ENCODE measurements at regions not wholly inside any gene's neighbourhood (a gene's known extent, or its start where the extent isn't known, plus 50 kb on each side); places are given as distances from the start of the nearest gene placed in this dataset.

DNA sequence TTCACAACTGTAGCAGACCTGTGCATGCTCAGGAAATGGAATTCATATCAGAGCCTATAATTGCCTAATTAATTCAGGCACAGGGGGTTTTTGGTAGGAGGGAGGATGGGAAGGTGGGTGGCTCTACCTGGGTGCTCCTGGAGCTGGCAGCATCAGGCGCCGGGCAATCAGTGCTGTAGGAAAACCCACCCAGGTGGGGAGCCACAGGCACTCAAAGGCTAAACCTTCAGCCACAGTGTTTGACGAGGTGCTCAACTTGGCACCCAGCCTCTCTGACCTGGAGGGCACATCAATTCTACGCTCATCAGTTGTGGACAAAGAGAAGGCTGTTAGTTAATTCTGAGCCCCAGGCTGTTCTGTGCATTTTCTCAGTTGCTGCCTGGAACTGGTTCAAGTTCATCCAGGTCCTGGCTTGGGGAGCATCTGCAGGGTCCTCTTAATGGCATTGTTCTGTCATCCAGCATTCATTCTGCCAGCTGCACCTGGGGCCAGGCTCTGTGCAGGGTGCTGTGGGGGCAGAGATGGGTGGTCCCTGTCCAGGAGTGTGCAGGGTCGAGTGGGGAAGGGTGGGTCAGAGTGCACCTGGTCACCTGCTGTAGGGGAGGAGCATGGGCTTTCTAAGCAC lies 54.1 kb upstream of the NPTX2 start:
- 0% methylated on average over 1 of the region's 5 CpGs for whole genome bisulfite sequencing (ENCODE audit: low lambda C conversion rate)
- Histone ChIP-seq H3K79me2 (ENCODE audit: insufficient read depth, low read length) (no peaks in the 10 kb centered on the region), H3K27ac (ENCODE audit: extremely low read length, insufficient read depth, low read length) (no peak overlapping the region), H3K9me3 (ENCODE audit: low read length) (no peaks in the 10 kb centered on the region), H2AFZ (ENCODE audit: low read length) (no peak overlapping the region), H3K9ac (ENCODE audit: insufficient read depth, low read depth, low read length) (no peak overlapping the region), H4K20me1 (ENCODE audit: insufficient read depth, low read length) (no peaks in the 10 kb centered on the region), H3K27me3 (ENCODE audit: control insufficient read depth in 1 of 2, insufficient read depth in 2 of 2, low read length in 2 of 2) (peaks cover 0 to 3% of the 10 kb centered on the region in 2 experiments; a peak in 2 of 5 replicates), H3K36me3 (replicated peaks in 1 of 2; ENCODE audit: control insufficient read depth in 1 of 2, insufficient read depth in 2 of 2, low read length in 2 of 2) (no peaks in the 10 kb centered on the region), H3K4me3 (replicated peaks in 1 of 3; ENCODE audit: insufficient read depth in 1 of 3, low read depth in 2 of 3, low read length in 3 of 3) (no peak overlapping the region), H3K4me2 (ENCODE audit: low read depth, low read length) (no peak overlapping the region), H3K4me1 (ENCODE audit: insufficient read depth, low read length) (no peaks in the 10 kb centered on the region)
- no peak for DNase-seq (ENCODE audit: low spot score)
- no peak for ATAC-seq
- no peak for FAIRE-seq
- POLR2A ChIA-PET: no interaction called here
- intact Hi-C loops (cut with micrococcal nuclease; ENCODE audit: unreplicated experiment) (no loop called here), in situ Hi-C loops (cut with HindIII; ENCODE audit: extremely low pct_ligation_motif_present, low pct_unique_long_range_greater_than_20kb) (no loop called here)
- TF ChIP-seq ZMYM4 (CRISPR knock-in tag; IDR thresholded peaks at IDR 0.05) (no peak), ZIK1 (CRISPR knock-in tag; IDR thresholded peaks at IDR 0.05; ENCODE audit: borderline replicate concordance, low read depth) (no peak), ZNF382 (CRISPR knock-in tag; IDR thresholded peaks at IDR 0.05; ENCODE audit: borderline replicate concordance) (no peak), ZSCAN20 (CRISPR knock-in tag; IDR thresholded peaks at IDR 0.05; ENCODE audit: borderline replicate concordance) (no peak), TSC22D2 (CRISPR knock-in tag; IDR thresholded peaks at IDR 0.05; ENCODE audit: borderline replicate concordance) (no peak), NKX3-1 (CRISPR knock-in tag; IDR thresholded peaks at IDR 0.05) (no peak), ZBTB7B (CRISPR knock-in tag; IDR thresholded peaks at IDR 0.05) (no peak), ZNF780A (CRISPR knock-in tag; IDR thresholded peaks at IDR 0.05) (no peak), ZNF713 (CRISPR knock-in tag; IDR thresholded peaks at IDR 0.05) (no peak), FOXP4 (CRISPR knock-in tag; IDR thresholded peaks at IDR 0.05) (no peak), ZNF773 (CRISPR knock-in tag; IDR thresholded peaks at IDR 0.05; ENCODE audit: borderline replicate concordance) (no peak), SOX13 (IDR thresholded peaks at IDR 0.05) (no peak), SOX13 (CRISPR knock-in tag; conservative IDR thresholded peaks at IDR 0.05 in 1 of 2, IDR thresholded peaks at IDR 0.05 in 1 of 2) (no peak), ZNF333 (CRISPR knock-in tag; IDR thresholded peaks at IDR 0.05; ENCODE audit: borderline replicate concordance) (no peak), ZNF180 (CRISPR knock-in tag; IDR thresholded peaks at IDR 0.05; ENCODE audit: borderline replicate concordance, low read depth) (no peak)
- TF ChIP-seq, protein P1, sequence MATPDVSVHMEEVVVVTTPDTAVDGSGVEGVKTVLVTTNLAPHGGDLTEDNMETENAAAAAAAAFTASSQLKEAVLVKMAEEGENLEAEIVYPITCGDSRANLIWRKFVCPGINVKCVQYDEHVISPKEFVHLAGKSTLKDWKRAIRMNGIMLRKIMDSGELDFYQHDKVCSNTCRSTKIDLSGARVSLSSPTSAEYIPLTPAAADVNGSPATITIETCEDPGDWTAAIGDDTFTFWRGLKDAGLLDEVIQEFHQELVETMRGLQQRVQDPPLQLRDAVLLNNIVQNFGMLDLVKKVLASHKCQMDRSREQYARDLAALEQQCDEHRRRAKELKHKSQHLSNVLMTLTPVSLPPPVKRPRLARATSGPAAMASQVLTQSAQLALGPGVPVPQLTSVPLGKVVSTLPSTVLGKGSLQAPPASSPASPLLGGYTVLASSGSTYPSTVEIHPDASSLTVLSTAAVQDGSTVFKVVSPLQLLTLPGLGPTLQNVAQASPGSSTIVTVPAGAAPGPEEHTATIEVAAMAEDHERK (CRISPR knock-in tag; IDR thresholded peaks at IDR 0.05; ENCODE audit: low read depth): no peak
- TF ChIP-seq, protein P2, sequence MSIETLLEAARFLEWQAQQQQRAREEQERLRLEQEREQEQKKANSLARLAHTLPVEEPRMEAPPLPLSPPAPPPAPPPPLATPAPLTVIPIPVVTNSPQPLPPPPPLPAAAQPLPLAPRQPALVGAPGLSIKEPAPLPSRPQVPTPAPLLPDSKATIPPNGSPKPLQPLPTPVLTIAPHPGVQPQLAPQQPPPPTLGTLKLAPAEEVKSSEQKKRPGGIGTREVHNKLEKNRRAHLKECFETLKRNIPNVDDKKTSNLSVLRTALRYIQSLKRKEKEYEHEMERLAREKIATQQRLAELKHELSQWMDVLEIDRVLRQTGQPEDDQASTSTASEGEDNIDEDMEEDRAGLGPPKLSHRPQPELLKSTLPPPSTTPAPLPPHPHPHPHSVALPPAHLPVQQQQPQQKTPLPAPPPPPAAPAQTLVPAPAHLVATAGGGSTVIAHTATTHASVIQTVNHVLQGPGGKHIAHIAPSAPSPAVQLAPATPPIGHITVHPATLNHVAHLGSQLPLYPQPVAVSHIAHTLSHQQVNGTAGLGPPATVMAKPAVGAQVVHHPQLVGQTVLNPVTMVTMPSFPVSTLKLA (IDR thresholded peaks at IDR 0.05): no peak
- CTCF ChIA-PET (ENCODE audit: low intra/inter-chr PET ratio, low total read pairs): no interaction called here
- no TSS peak for BruUV-seq (replicated peaks)

Data from HepG2 (cell line).